DMS 273 (cell line): ENCODE measurements at regions not wholly inside any gene's neighbourhood (a gene's known extent, or its start where the extent isn't known, plus 50 kb on each side); places are given as distances from the start of the nearest gene placed in this dataset.

Experiments
- DNase-seq: peaks from one replicate; lab custom pipeline; 2025; ENCODE audit not compliant: unreplicated experiment; lab: John Stamatoyannopoulos, UW

- DNase-seq = no peak
Measured at GRCh38 chr7:130878785-130879184, 144.8 kb upstream of the KLF14 start.

- no peak for DNase-seq
Measured at GRCh38 chr7:130879191-130879590, 145.2 kb upstream of the KLF14 start.

- DNase-seq = no peak
Measured at GRCh38 chr7:130880668-130881067, 146.7 kb upstream of the KLF14 start.

- no peak for DNase-seq
Measured at GRCh38 chr7:130881091-130881798, 147.2 kb upstream of the KLF14 start.

- DNase-seq = no peak
Measured at GRCh38 chr7:130881799-130882141, 147.8 kb upstream of the KLF14 start.

GRCh38 chr7:130882396-130882795 is 148.4 kb upstream of the KLF14 start:
- no peak for DNase-seq

- DNase-seq = no peak
Measured at GRCh38 chr7:130883928-130884327, 149.9 kb upstream of the KLF14 start.

GRCh38 chr7:130884437-130885417 is 150.7 kb upstream of the KLF14 start:
- DNase-seq = no peak

- no peak for DNase-seq
Measured at GRCh38 chr7:130886438-130887135, 152.6 kb upstream of the KLF14 start.

- no peak for DNase-seq
Measured at GRCh38 chr7:130887182-130887956, 153.4 kb upstream of the KLF14 start.

GRCh38 chr7:130887957-130888371 is 154.0 kb upstream of the KLF14 start:
- no peak for DNase-seq

- DNase-seq = no peak
Measured at GRCh38 chr7:130888468-130888867, 154.5 kb upstream of the KLF14 start.

GRCh38 chr7:130890176-130891020 is 156.4 kb upstream of the KLF14 start:
- no peak for DNase-seq

GRCh38 chr7:130891254-130892094 is 157.5 kb upstream of the KLF14 start:
- DNase-seq = no peak

GRCh38 chr7:130893441-130893894 is 159.5 kb upstream of the KLF14 start:
- no peak for DNase-seq

GRCh38 chr7:130894146-130894908 is 160.3 kb upstream of the KLF14 start:
- peak; percentile 85 for DNase-seq

- no peak for DNase-seq
Measured at GRCh38 chr7:130894909-130895750, 161.1 kb upstream of the KLF14 start.
